GM13976 (cell line): ENCODE measurements at regions not wholly inside any gene's neighbourhood (a gene's known extent, or its start where the extent isn't known, plus 50 kb on each side); places are given as distances from the start of the nearest gene placed in this dataset.

Experiments
- DNase-seq: peaks from one replicate; pipeline ENCODE4 v3.0.0; 2012; ENCODE audit warnings: low spot score
- in situ Hi-C: fragments of 300-500 bp; cut with MboI; formaldehyde crosslinking; loops from one replicate; pipeline ENCODE4 v1.12.0; 2022; ENCODE audit warnings: low sequenced_read_pairs, mixed read lengths, inconsistent platforms; ENCODE audit not compliant: unreplicated experiment
- TF ChIP-seq, protein P1 (sequence below): IDR thresholded peaks from 2 replicates; pipeline ENCODE4 v1.5.1; 2012; ENCODE audit warnings: borderline replicate concordance, mild to moderate bottlenecking; ENCODE audit not compliant: insufficient read depth; ENCODE audit errors: extremely low read depth, missing control alignments, control extremely low read depth

DNA sequence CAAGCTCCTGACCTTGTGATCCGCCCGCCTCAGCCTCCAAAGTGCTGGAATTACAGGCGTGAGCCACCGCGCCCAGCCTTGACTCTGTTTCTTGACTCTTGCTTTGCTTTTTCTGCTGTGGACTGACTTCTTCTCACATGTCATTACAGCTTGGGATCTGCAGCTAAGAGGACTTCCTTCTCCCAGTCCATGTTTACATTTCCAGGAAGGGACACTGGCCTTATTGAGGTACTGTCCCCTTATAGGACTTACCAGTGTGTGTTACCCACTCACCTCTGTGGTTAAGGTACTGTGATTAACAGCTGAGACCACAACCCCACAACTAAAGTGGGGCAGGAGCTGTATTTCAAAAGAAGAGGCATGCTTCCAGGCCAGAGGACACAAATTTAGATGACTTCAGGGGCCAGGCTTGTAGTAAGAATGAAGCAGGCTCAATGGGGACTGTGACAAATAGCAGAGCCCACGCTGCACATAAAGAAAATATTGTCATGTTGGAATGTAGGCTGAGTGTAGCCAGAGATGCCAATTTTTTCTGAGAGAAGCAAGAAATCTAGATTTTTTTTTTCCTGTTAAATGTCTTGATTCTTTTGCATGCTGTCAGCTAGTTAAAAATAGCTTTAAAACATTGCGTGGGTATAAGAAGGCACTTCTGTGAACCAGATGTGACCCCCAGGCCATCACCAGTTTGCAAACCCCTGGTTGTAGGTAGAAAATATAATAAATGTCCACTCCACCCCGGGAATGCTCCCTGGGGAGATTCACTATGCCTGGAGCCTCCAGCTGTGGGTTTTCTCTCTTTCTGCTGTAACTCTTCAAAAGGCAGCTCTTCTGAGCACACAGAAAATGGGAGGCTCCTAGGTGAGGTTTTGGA, 75.0 kb downstream of the PTPDC1 start:
- DNase-seq = no peak
- in situ Hi-C loops = no loop called here
- TF ChIP-seq, protein P1, sequence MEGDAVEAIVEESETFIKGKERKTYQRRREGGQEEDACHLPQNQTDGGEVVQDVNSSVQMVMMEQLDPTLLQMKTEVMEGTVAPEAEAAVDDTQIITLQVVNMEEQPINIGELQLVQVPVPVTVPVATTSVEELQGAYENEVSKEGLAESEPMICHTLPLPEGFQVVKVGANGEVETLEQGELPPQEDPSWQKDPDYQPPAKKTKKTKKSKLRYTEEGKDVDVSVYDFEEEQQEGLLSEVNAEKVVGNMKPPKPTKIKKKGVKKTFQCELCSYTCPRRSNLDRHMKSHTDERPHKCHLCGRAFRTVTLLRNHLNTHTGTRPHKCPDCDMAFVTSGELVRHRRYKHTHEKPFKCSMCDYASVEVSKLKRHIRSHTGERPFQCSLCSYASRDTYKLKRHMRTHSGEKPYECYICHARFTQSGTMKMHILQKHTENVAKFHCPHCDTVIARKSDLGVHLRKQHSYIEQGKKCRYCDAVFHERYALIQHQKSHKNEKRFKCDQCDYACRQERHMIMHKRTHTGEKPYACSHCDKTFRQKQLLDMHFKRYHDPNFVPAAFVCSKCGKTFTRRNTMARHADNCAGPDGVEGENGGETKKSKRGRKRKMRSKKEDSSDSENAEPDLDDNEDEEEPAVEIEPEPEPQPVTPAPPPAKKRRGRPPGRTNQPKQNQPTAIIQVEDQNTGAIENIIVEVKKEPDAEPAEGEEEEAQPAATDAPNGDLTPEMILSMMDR = no peak

GRCh38 chr9:94160594-94161501, 76.6 kb downstream of the PTPDC1 start:
- in situ Hi-C loops = no loop called here
- TF ChIP-seq, protein P1 = no peak
- no peak for DNase-seq

- TF ChIP-seq, protein P1 = no peak
- DNase-seq = no peak
- in situ Hi-C loops = no loop called here
Measured at GRCh38 chr9:94161673-94162072, 77.4 kb downstream of the PTPDC1 start.

DNA sequence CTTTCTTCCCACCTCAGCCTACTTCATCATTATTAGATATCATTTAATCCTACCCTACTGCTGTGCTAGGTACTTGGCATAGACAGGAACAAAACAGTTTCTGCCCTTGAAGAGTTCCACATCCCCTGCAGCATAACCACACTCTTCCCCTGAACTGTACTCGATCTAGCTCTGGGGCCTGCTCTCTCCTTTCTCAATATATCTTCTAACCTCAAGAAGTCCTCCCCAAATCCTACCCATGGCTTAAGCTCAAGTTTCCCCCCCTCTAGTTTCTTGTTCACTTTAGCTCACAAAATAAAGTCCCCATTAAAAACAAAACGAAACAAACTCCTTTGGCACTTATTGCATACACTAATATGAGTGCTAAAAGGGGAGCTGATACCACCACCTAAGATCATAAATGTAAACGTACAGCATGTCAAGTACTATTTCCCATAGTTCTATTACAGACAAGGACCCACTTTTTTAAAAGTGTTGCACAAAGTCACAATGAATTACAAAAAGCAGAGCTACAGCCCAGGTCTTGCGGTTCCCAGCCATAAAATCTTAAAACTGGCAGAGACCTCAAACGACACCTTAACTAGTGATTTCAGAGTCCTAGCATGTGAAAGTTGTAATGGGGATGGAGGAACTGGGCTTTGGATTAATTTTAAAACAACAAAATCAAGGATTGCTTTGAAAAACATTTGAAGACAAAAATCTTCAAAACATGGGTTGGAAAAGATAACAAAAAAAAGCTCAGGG, 80.7 kb downstream of the PTPDC1 start:
- no peak for DNase-seq
- in situ Hi-C loops = no loop called here
- TF ChIP-seq, protein P1 = no peak

GRCh38 chr9:94165592-94166235, 81.5 kb downstream of the PTPDC1 start:
- in situ Hi-C loops = no loop called here

More at GRCh38 chr9:94165592-94166235, 81.5 kb downstream of the PTPDC1 start:
- DNase-seq = peak; percentile 99
- TF ChIP-seq, protein P1 = no peak
